HG02970 (cell line): ENCODE measurements at regions not wholly inside any gene's neighbourhood (a gene's known extent, or its start where the extent isn't known, plus 50 kb on each side); places are given as distances from the start of the nearest gene placed in this dataset.
"Not testable (repeated sequence)": the region's sequence is repeated elsewhere in the genome, so short reads cannot be mapped to it uniquely, and the experiment has no call there.

Source experiments
- ATAC-seq: cut with Tn5 transposase; IDR thresholded peaks from one replicate; pipeline ENCODE4 v1.9.1; 2021; ENCODE audit warnings: mild to moderate bottlenecking, moderate library complexity, moderate number of reproducible peaks; ENCODE audit not compliant: unreplicated experiment, low FRiP score

- not testable (repeated sequence) for ATAC-seq
These were observed 1207.2 kb downstream of the BRD1 start for GRCh38 chr22:48620460-48620859.

DNA sequence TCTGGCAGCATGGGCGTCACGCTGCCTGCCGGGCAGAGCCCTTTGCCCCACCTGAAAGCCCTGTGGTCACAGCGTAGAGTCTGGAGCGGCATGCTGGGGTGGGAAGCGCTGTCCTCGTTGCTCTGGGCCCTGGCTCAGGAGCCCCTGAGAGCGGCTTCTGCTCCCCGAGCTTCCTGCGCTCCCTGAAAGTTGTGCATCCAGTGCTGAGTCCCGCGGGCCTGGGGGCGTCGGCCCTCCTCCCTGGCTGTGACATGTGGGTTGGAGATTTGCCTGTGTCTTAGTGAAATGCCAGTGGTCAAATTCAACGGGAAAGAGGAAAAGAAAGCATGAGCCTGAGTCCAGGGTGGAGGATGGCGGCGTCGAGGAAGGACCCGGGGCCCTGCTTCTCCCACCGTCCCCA lies 1208.0 kb downstream of the BRD1 start:
- ATAC-seq = no peak

DNA sequence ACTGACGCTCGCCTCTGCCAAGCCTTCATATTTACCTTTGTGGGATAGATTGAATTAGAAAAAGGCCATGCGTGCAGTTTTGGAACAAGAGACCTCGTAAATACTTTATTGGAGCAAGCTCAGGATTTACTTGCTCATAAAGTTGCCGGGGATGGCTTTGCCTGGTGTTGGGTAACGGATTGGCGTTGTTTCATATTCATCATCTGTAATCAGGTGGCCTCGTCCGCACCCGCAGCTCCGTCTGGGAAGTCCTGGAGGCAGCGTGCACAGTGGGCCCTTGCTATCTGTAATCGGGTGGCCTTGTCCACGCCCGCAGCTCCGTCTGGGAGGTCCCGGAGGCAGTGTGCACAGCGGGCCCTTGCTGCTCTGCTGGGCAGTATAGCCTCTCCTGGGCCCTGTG lies 1209.3 kb downstream of the BRD1 start:
- no peak for ATAC-seq

DNA sequence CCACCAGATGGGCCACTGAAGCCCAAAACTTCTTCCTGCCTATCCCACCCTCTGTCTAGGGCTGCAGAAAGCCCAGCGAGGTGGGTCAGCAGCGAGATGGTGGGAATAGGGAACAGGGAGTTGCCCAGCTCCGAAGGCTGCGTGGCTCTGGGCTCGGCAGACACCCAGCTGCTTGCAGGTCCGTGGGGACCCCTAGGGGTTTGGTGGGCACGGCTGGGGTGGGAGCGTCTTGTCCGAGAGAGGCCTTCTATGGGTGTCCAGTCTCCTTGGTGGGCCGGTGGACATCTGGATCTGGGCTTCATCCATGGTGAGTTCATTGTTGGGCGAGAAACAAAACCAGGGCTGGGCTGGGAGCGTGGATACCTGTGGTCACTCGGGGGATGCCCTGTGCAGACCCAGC lies 1211.0 kb downstream of the BRD1 start:
- no peak for ATAC-seq

DNA sequence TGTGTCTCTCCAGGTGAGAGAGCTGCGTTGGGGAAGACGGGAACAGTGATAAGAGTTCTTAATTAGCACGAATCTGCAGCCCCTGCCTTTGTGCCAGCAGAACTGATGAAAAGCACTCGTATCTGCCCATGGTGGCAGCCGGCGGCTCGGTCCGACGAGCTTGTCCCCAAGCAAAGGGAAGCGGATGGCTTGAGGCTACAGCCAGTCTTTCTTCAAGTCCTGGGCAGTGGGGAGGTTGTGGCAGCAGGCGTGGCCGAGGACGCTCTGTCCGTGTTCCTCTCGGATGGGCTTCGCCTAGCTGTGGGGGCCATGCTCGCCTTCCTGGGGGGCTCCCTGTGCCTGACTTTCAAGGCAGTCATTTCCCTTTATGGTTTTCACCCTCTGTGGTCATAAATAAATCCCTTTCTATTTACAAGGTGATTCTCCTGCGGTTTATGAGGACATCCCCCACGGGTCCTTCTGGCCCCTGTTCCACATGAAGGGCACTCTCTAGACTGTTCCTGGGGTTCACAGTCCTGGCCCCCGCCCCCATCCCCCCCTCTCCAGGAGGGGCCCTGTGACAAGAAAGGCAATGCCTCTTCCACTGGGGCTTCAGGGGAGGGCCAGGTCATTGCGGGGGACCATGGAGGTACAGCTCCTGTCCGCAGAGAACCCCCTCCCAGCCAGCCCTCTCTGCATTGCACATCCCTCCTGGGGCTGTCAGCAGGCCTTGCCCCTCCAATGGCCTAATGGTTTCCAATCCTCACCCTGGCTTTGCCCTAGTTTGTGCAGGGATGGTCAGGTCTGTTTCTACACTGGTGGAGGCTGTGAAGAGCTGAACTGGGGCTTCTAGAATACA lies 1212.3 kb downstream of the BRD1 start:
- ATAC-seq = no peak

DNA sequence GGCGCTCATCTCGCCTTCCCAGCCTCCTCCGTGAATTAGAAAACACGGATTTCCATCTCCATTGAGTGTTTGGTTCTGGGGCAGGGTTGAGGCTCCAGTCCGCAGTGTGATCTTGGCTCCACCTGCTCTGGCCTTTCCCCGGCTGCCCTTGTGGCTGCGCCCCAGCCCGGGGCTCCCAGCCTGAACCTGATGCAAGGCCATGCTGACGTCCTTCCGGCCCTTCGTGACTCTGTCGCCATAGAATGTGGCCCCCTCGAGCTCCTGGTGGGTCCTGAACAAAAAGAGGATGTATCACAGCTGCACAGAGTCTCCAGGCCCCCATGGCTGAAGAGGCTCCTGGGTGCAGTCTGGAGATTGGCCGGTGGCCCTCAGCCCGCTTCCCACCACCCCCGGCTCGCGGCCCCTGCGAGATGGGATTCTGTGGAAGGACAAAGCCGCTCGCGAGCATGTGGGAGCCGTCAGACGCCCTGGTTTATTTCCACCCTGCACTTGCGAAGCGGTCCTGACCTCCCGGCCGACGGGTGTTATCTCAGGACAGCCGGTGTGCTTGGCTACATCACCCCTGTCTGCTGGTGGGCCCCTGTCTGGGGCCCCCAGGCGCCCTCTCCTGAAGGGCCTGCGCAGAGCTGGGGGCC lies 1214.0 kb downstream of the BRD1 start:
- ATAC-seq = no peak

- no peak for ATAC-seq
These were observed 1215.3 kb downstream of the BRD1 start for GRCh38 chr22:48612077-48612995.

- ATAC-seq = no peak
These were observed 1218.3 kb downstream of the BRD1 start for GRCh38 chr22:48609279-48609865.

GRCh38 chr22:48607901-48608662 lies 1219.6 kb downstream of the BRD1 start:
- no peak for ATAC-seq

DNA sequence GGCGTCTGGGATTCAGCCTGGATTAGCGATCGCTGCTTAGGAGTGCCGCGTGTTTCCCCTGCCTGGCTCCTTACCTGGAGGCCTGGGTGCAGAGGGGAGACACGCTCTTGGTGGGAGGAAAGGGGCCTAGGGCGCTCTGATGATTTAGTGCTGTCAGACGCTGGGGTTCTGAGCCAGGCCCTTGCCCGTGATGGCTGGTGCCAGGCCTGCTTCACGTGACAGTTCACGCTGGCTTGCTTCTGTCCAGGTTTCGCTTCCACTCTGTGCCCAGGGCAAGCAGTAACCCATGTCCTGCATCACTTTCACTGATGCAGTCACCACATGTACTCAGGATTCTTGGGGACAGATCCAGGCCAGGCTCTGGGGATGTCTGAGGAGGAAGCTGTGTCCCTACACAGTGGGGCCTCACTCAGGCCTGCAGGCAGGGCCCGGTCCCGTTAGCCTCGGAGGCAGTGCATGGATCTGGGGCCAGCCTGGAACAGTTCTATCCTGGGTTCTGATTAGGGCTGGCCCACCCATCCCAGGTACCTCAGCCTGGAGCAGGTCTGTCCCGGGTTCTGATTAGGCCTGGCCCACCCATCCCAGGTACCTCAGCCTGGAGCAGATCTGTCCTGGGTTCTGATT lies 1220.9 kb downstream of the BRD1 start:
- ATAC-seq = no peak

- no peak for ATAC-seq
These were observed 1221.7 kb downstream of the BRD1 start for GRCh38 chr22:48605856-48606481.

- no peak for ATAC-seq
These were observed 1222.5 kb downstream of the BRD1 start for GRCh38 chr22:48605125-48605524.

DNA sequence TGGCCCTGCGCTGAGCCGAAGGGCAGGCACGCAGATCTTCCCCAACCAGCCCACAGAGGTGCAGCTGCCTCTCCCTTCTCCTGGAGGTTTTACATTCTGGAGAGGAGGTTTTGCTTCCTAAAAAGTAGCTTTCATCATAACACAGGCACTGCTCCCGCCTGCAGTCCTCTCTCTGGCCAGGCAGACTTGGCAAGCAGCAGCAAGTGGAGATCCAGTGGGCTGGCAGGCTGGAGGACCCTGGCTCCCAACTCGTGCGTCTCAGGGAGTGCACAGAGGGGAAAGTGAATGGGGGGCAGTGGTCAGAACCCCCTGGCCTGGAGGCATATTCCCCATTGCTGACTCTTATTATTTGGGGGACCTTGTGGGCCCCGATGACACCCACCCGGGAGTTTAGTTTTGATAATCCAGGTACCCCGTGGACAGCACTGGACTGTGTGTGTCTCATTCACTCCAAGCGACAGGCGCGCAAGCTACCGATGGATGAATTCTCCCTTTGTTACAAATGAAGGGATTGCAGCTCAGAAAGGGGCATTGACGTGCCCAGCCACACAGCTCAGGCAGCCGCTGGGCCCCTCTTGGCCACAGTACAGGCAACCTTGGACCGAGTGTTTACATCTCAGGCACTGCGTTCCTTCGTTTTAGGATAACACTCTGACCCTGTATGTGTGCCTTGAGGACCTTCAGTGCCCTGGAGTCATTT lies 1223.9 kb downstream of the BRD1 start:
- no peak for ATAC-seq

DNA sequence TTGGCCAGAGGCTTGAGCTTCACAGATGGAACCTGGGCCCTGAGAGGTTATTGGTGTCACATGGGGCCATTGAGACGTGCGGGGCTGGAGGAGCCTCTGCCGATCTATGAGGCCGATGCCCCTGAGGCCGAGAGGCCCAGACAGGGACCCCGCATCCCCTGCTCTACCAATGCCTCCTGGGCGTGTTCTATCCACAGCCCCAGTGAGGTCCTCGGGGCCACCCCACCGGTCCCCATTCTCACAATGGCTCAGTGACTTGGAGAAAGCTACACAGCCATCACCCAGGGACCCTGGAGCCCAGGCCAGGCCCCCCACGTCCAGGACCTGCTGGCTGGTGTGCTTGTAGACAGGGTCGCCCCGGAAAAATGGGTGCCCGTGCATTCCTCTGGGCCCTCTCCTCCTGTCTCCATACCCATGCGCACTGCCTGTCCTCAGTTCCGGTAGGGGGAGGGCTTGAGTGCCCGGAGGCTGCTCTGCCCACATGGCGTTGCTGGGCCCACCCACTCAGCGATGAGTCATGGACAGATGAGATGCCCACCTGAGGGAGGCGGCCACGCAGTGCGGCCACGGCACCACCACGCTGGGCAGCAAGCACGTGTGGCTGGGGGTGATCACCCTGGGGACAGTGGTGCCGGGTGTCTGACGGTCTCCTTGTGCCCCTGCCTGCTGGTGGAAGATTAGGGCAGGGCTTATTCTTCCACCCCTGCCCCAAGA lies 1224.7 kb downstream of the BRD1 start:
- no peak for ATAC-seq

DNA sequence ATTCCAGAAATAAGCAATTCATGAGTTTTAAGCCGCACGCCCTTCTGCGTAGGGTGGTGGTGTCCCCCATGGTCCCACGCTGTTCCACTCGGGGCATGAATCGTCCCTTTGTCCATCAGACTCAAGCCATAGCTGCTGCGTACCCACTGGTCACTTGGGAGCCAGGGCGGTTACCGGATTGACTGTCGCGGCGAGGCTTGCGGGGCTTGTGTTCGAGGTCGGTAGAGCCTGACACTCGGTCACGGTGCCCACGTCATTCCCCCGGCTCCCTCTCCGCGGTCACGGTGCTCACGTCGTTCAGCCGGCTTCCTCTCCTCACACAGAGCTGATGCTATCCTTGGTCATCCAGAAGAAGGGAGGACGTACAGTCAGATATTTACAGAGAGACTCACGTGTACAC lies 1227.0 kb downstream of the BRD1 start:
- no peak for ATAC-seq

DNA sequence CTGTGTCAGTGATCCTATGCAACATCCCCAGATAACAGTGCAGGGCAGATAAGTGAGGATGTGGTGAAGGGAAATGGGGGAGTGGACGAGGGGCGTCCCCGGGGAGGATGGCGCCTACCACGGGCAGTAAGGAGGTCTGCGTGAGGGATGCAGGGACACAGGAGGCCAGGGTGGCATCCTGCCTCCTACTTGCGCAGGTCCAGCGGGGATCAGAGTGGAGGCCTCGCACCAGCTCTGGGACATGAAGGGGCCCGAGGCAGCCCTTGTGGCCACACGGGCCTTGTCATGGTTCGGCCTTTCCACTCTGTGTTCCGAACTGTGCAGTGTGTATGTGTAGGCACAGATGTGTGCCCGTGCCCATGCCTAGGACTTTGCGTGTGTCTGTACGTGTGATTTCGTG lies 1227.5 kb downstream of the BRD1 start:
- ATAC-seq = no peak

DNA sequence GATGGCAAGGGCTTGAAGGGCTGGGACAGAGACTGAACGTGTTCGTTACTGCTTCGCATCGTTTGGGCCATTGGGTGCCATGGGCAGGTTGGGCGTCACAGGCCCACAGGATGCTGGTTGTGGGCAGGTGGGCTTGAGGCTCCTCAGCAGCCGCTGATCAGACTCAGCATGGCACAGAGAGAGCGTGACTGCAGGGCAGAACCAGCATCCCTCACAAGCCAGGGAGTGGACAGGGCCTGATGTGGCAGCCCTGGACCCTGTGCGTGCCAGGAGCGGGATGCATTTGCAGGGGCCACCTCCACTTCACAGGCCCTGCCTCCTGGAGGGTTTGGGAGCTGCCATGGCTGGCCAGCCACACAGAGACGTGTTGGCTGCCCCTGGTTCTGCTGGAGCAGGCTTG lies 1228.3 kb downstream of the BRD1 start:
- no peak for ATAC-seq
